Stimulated activated CD8-positive, alpha-beta memory T cell treated with anti-CD3 and anti-CD28 coated beads, Interleukin-15, amount 100 ng/mL, for 24 hours (primary cell): ENCODE measurements at regions not wholly inside any gene's neighbourhood (a gene's known extent, or its start where the extent isn't known, plus 50 kb on each side); places are given as distances from the start of the nearest gene placed in this dataset.

ENCODE experiments used
- DNase-seq: peaks from one replicate; pipeline ENCODE4 v3.0.0-alpha.2; 2020; ENCODE audit warnings: low read depth

GRCh38 chr9:86795823-86796553 is 151.3 kb downstream of the GAS1 start:
- no peak for DNase-seq

- no peak for DNase-seq
Measured at GRCh38 chr9:86795047-86795442, 152.3 kb downstream of the GAS1 start.

- DNase-seq: no peak
Measured at GRCh38 chr9:86794391-86795046, 152.8 kb downstream of the GAS1 start.

GRCh38 chr9:86792136-86792535 is 155.2 kb downstream of the GAS1 start:
- DNase-seq: no peak

- no peak for DNase-seq
Measured at GRCh38 chr9:86790805-86791204, 156.5 kb downstream of the GAS1 start.

- DNase-seq: no peak
Measured at GRCh38 chr9:86788456-86788855, 158.8 kb downstream of the GAS1 start.

GRCh38 chr9:86783884-86784283 is 163.4 kb downstream of the GAS1 start:
- DNase-seq: no peak

GRCh38 chr9:86782831-86783230 is 164.5 kb downstream of the GAS1 start:
- DNase-seq: no peak

GRCh38 chr9:86778761-86779160 is 168.5 kb downstream of the GAS1 start:
- DNase-seq: no peak

GRCh38 chr9:86775718-86776117 is 171.6 kb downstream of the GAS1 start:
- no peak for DNase-seq

- DNase-seq: no peak
Measured at GRCh38 chr9:86774116-86774515, 173.2 kb downstream of the GAS1 start.

- DNase-seq: no peak
Measured at GRCh38 chr9:86773422-86773945, 173.8 kb downstream of the GAS1 start.

GRCh38 chr9:86772635-86772993 is 174.7 kb downstream of the GAS1 start:
- DNase-seq: no peak

- no peak for DNase-seq
Measured at GRCh38 chr9:86771941-86772634, 175.2 kb downstream of the GAS1 start.

- DNase-seq: no peak
Measured at GRCh38 chr9:86771420-86771819, 175.9 kb downstream of the GAS1 start.

GRCh38 chr9:86768709-86769108 is 178.6 kb downstream of the GAS1 start:
- DNase-seq: no peak

- DNase-seq: no peak
Measured at GRCh38 chr9:86768020-86768419, 179.3 kb downstream of the GAS1 start.

GRCh38 chr9:86767373-86767772 is 179.9 kb downstream of the GAS1 start:
- no peak for DNase-seq

GRCh38 chr9:86766912-86767311 is 180.4 kb downstream of the GAS1 start:
- no peak for DNase-seq

- no peak for DNase-seq
Measured at GRCh38 chr9:86766511-86766910, 180.8 kb downstream of the GAS1 start.

- DNase-seq: no peak
Measured at GRCh38 chr9:86765746-86766430, 181.4 kb downstream of the GAS1 start.

GRCh38 chr9:86764671-86765343 is 182.5 kb downstream of the GAS1 start:
- no peak for DNase-seq
